DND-41 (cell line): ENCODE measurements at regions not wholly inside any gene's neighbourhood (a gene's known extent, or its start where the extent isn't known, plus 50 kb on each side); places are given as distances from the start of the nearest gene placed in this dataset.

Source experiments
- EZH2 ChIP-seq: IDR thresholded peaks from 3 replicates; pipeline ENCODE4 v1.6.1; 2012; ENCODE audit warnings: borderline replicate concordance, low read depth, mild to moderate bottlenecking, moderate library complexity, low read length, inconsistent platforms; ENCODE audit not compliant: severe bottlenecking
- TF ChIP-seq, protein P1 (sequence below): IDR thresholded peaks from 2 replicates; pipeline ENCODE4 v1.5.1; 2012; ENCODE audit warnings: borderline replicate concordance, low read length, moderate library complexity, mild to moderate bottlenecking; ENCODE audit not compliant: poor library complexity, severe bottlenecking; ENCODE audit errors: extremely low read depth

DNA sequence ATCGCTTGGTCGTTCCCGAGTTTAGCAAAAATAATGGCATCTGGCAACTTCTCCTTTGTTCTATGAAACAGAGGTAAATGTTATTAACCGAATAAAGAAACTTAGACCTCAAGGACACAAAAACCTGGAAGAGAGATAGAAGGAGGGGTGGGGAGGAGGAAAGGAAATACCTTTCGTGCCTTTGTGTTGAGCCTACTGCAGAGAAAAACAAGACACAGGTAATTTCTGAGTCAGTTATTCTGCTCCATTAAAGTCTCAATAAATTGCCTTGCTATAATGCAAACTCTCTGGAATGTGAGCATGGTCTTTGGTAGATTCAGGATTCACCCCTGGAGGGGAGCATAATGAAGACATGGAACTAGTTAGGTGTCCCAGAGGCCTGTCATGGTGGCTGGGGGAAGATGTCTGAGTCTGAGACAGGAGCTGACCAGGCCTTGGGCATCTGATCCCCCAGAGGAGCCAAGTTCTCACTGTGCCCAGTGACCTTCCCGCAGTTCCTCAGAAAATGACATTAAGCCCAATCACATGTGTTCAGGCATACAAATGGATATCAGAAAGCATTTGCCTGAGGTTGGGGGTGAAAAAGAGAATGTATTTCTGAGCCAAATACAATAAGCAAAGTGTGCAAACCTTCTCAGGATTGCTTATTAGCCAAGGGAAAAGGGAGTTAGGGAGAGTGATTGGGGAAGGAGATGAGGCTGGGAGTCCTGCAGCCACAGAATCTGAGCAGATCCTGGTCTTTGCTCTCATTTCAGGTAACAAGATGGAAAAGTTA lies 72.6 kb upstream of the CADM1 start:
- TF ChIP-seq, protein P1, sequence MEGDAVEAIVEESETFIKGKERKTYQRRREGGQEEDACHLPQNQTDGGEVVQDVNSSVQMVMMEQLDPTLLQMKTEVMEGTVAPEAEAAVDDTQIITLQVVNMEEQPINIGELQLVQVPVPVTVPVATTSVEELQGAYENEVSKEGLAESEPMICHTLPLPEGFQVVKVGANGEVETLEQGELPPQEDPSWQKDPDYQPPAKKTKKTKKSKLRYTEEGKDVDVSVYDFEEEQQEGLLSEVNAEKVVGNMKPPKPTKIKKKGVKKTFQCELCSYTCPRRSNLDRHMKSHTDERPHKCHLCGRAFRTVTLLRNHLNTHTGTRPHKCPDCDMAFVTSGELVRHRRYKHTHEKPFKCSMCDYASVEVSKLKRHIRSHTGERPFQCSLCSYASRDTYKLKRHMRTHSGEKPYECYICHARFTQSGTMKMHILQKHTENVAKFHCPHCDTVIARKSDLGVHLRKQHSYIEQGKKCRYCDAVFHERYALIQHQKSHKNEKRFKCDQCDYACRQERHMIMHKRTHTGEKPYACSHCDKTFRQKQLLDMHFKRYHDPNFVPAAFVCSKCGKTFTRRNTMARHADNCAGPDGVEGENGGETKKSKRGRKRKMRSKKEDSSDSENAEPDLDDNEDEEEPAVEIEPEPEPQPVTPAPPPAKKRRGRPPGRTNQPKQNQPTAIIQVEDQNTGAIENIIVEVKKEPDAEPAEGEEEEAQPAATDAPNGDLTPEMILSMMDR, result no peak
- no peak for TF ChIP-seq EZH2
